ENCODE measurements at regions not wholly inside any gene's neighbourhood (a gene's known extent, or its start where the extent isn't known, plus 50 kb on each side); places are given as distances from the start of the nearest gene placed in this dataset.
"Not testable (repeated sequence)": the region's sequence is repeated elsewhere in the genome, so short reads cannot be mapped to it uniquely, and the experiment has no call there.

GRCh38 chr14:44396226-44396625 lies 110.9 kb downstream of the FSCB start:
- 79 to 94% (median 87%) methylated on average over 2 of the region's 2 CpGs for WGBS, 5 donors
- H3K27me3 ChIP-seq (replicated peaks in 1 of 7), result no peaks in the 10 kb centered on the region
- no peaks in the 10 kb centered on the region for H3K4me1 ChIP-seq
- intact Hi-C loops (cut with DNase I; ENCODE audit: low total_unique reads), result no loop called here
- TF ChIP-seq POLR2AphosphoS5 (IDR thresholded peaks at IDR 0.05) (no peak), POLR2A (IDR thresholded peaks at IDR 0.05) (no peak), CTCF (IDR thresholded peaks at IDR 0.05 in 8 of 11, conservative IDR thresholded peaks at IDR 0.05 in 3 of 11) (no peak)
- H3K36me3 ChIP-seq, result no peaks in the 10 kb centered on the region
- no peak for DNase-seq
- H3K9me3 ChIP-seq, result peaks cover 0 to 7% (median 0%) of the 10 kb centered on the region in 8 donors
- no peak overlapping the region for H3K4me3 ChIP-seq
- H3K27ac ChIP-seq, result no peak overlapping the region

GRCh38 chr14:44392984-44393383 lies 114.1 kb downstream of the FSCB start:
- no peaks in the 10 kb centered on the region for H3K9me3 ChIP-seq
- H3K27me3 ChIP-seq (replicated peaks in 1 of 7), result no peaks in the 10 kb centered on the region
- 31 to 58% (median 50%) methylated on average over 2 of the region's 2 CpGs for WGBS, 5 donors
- H3K4me3 ChIP-seq, result no peak overlapping the region
- no peak for DNase-seq
- TF ChIP-seq POLR2AphosphoS5 (IDR thresholded peaks at IDR 0.05) (no peak), CTCF (IDR thresholded peaks at IDR 0.05 in 8 of 11, conservative IDR thresholded peaks at IDR 0.05 in 3 of 11) (no peak), POLR2A (IDR thresholded peaks at IDR 0.05) (no peak)
- no peaks in the 10 kb centered on the region for H3K36me3 ChIP-seq
- no peaks in the 10 kb centered on the region for H3K4me1 ChIP-seq
- H3K27ac ChIP-seq, result no peak overlapping the region
- intact Hi-C loops (cut with DNase I; ENCODE audit: low total_unique reads), result no loop called here

GRCh38 chr14:44388306-44388705 lies 118.8 kb downstream of the FSCB start:
- no peak for TF ChIP-seq CTCF (IDR thresholded peaks at IDR 0.05 in 8 of 11, conservative IDR thresholded peaks at IDR 0.05 in 3 of 11)
- TF ChIP-seq POLR2A (IDR thresholded peaks at IDR 0.05), result no peak
- no peak for TF ChIP-seq POLR2AphosphoS5 (IDR thresholded peaks at IDR 0.05)
- H3K4me3 ChIP-seq, result no peak overlapping the region
- intact Hi-C loops (cut with DNase I; ENCODE audit: low total_unique reads), result no loop called here
- no peaks in the 10 kb centered on the region for H3K27me3 ChIP-seq (replicated peaks in 1 of 7)
- no peak for DNase-seq
- no peak overlapping the region for H3K27ac ChIP-seq
- H3K9me3 ChIP-seq, result peaks cover 0 to 6% (median 0%) of the 10 kb centered on the region in 8 donors
- H3K4me1 ChIP-seq, result no peaks in the 10 kb centered on the region
- no peaks in the 10 kb centered on the region for H3K36me3 ChIP-seq

- Histone ChIP-seq H3K4me1 (no peaks in the 10 kb centered on the region), H3K36me3 (no peaks in the 10 kb centered on the region), H3K4me3 (no peak overlapping the region), H3K9me3 (peaks cover 0 to 6% (median 0%) of the 10 kb centered on the region in 8 donors), H3K27me3 (replicated peaks in 1 of 7) (no peaks in the 10 kb centered on the region), H3K27ac (no peak overlapping the region)
- DNase-seq, result no peak
- 71 to 90% (median 82%) methylated on average over 6 of the region's 6 CpGs for WGBS, 5 donors
- no peak for TF ChIP-seq POLR2AphosphoS5 (IDR thresholded peaks at IDR 0.05)
- no peak for TF ChIP-seq CTCF (IDR thresholded peaks at IDR 0.05 in 8 of 11, conservative IDR thresholded peaks at IDR 0.05 in 3 of 11)
- TF ChIP-seq POLR2A (IDR thresholded peaks at IDR 0.05), result no peak
- intact Hi-C loops (cut with DNase I; ENCODE audit: low total_unique reads), result no loop called here
Measured at GRCh38 chr14:44385906-44386305, 121.2 kb downstream of the FSCB start.

GRCh38 chr14:44385296-44385695 lies 121.8 kb downstream of the FSCB start:
- WGBS, 5 donors, result 84 to 93% (median 90%) methylated on average over 5 to 6 of the region's 6 CpGs
- intact Hi-C loops (cut with DNase I; ENCODE audit: low total_unique reads), result not testable (repeated sequence)

GRCh38 chr14:44384601-44385293 lies 122.3 kb downstream of the FSCB start:
- H3K27ac ChIP-seq; H3K4me3 ChIP-seq; H3K27me3 ChIP-seq (replicated peaks in 1 of 7); H3K36me3 ChIP-seq; H3K4me1 ChIP-seq; intact Hi-C loops (cut with DNase I; ENCODE audit: low total_unique reads); DNase-seq: not testable (repeated sequence)
- 92 to 94% (median 93%) methylated on average over 21 to 38 of the region's 38 CpGs for WGBS, 5 donors
- H3K9me3 ChIP-seq, result peaks cover 0 to 10% (median 0%) of the 10 kb centered on the region in 8 donors

More at GRCh38 chr14:44385296-44385695, 121.8 kb downstream of the FSCB start:
- not testable (repeated sequence) for H3K4me1 ChIP-seq; H3K4me3 ChIP-seq; H3K27me3 ChIP-seq (replicated peaks in 1 of 7); DNase-seq; H3K27ac ChIP-seq; H3K36me3 ChIP-seq
- peaks cover 0 to 10% (median 0%) of the 10 kb centered on the region in 8 donors for H3K9me3 ChIP-seq

Data from spleen (tissue), 11 donors.